ENCODE measurements at regions not wholly inside any gene's neighbourhood (a gene's known extent, or its start where the extent isn't known, plus 50 kb on each side); places are given as distances from the start of the nearest gene placed in this dataset.

- DNase-seq (ENCODE audit: low spot score) (no peak), ATAC-seq (ENCODE audit: low read depth) (no peak)
- Histone ChIP-seq H3K4me3 (ENCODE audit: severe bottlenecking) (no peak overlapping the region), H3K9me3 (ENCODE audit: severe bottlenecking) (no peaks in the 10 kb centered on the region), H3K27me3 (ENCODE audit: insufficient read depth, poor library complexity, severe bottlenecking) (no peaks in the 10 kb centered on the region), H3K36me3 (ENCODE audit: low read depth) (no peaks in the 10 kb centered on the region), H3K27ac (ENCODE audit: poor library complexity, severe bottlenecking) (no peak overlapping the region), H3K4me1 (ENCODE audit: insufficient read depth, poor library complexity, severe bottlenecking) (no peaks in the 10 kb centered on the region)
- no peak for TF ChIP-seq CTCF (IDR thresholded peaks at IDR 0.05; ENCODE audit: poor library complexity, severe bottlenecking)
These were observed 407.1 kb upstream of the SOX11 start for GRCh38 chr2:5285061-5285460.

GRCh38 chr2:5285872-5286769 lies 406.1 kb upstream of the SOX11 start:
- no peaks in the 10 kb centered on the region for H3K27me3 ChIP-seq (ENCODE audit: insufficient read depth, poor library complexity, severe bottlenecking)
- no peak overlapping the region for H3K27ac ChIP-seq (ENCODE audit: poor library complexity, severe bottlenecking)
- TF ChIP-seq CTCF (IDR thresholded peaks at IDR 0.05; ENCODE audit: poor library complexity, severe bottlenecking), result no peak
- H3K4me1 ChIP-seq (ENCODE audit: insufficient read depth, poor library complexity, severe bottlenecking), result no peaks in the 10 kb centered on the region
- H3K4me3 ChIP-seq (ENCODE audit: severe bottlenecking), result no peak overlapping the region
- ATAC-seq (ENCODE audit: low read depth), result no peak
- H3K9me3 ChIP-seq (ENCODE audit: severe bottlenecking), result no peaks in the 10 kb centered on the region
- no peaks in the 10 kb centered on the region for H3K36me3 ChIP-seq (ENCODE audit: low read depth)
- no peak for DNase-seq (ENCODE audit: low spot score)

- Histone ChIP-seq H3K27me3 (ENCODE audit: insufficient read depth, poor library complexity, severe bottlenecking) (no peaks in the 10 kb centered on the region), H3K4me3 (ENCODE audit: severe bottlenecking) (no peak overlapping the region), H3K9me3 (ENCODE audit: severe bottlenecking) (no peaks in the 10 kb centered on the region), H3K27ac (ENCODE audit: poor library complexity, severe bottlenecking) (no peak overlapping the region), H3K4me1 (ENCODE audit: insufficient read depth, poor library complexity, severe bottlenecking) (no peaks in the 10 kb centered on the region), H3K36me3 (ENCODE audit: low read depth) (no peaks in the 10 kb centered on the region)
- no peak for DNase-seq (ENCODE audit: low spot score)
- no peak for TF ChIP-seq CTCF (IDR thresholded peaks at IDR 0.05; ENCODE audit: poor library complexity, severe bottlenecking)
- ATAC-seq (ENCODE audit: low read depth), result no peak
These were observed 404.4 kb upstream of the SOX11 start for GRCh38 chr2:5287558-5288334.

- no peaks in the 10 kb centered on the region for H3K36me3 ChIP-seq (ENCODE audit: low read depth)
- no peaks in the 10 kb centered on the region for H3K4me1 ChIP-seq (ENCODE audit: insufficient read depth, poor library complexity, severe bottlenecking)
- H3K27ac ChIP-seq (ENCODE audit: poor library complexity, severe bottlenecking), result no peak overlapping the region
- DNase-seq (ENCODE audit: low spot score) (no peak), ATAC-seq (ENCODE audit: low read depth) (no peak)
- H3K4me3 ChIP-seq (ENCODE audit: severe bottlenecking), result no peak overlapping the region
- H3K9me3 ChIP-seq (ENCODE audit: severe bottlenecking), result no peaks in the 10 kb centered on the region
- no peaks in the 10 kb centered on the region for H3K27me3 ChIP-seq (ENCODE audit: insufficient read depth, poor library complexity, severe bottlenecking)
- no peak for TF ChIP-seq CTCF (IDR thresholded peaks at IDR 0.05; ENCODE audit: poor library complexity, severe bottlenecking)
These were observed 401.2 kb upstream of the SOX11 start for GRCh38 chr2:5290900-5291546.
